Stomach (tissue), 8 donors: ENCODE measurements at regions not wholly inside any gene's neighbourhood (a gene's known extent, or its start where the extent isn't known, plus 50 kb on each side); places are given as distances from the start of the nearest gene placed in this dataset.

Experiments used
- DNase-seq, 2 donors: peaks; one replicate each; pipeline versions ENCODE4 v3.0.0 to v3.0.0-alpha.2; 2013 to 2019
- H3K27ac ChIP-seq, 5 donors: fragments of 200-600 bp in 4 of 5; sonication (generic) in 4 of 5; one replicate each; pipeline ENCODE4 v1.5.1; 2013 to 2019; ENCODE audit warnings: mild to moderate bottlenecking in 1 of 5, moderate library complexity in 1 of 5
- H3K27me3 ChIP-seq, 3 donors: fragments of 200-600 bp; sonication (generic); one replicate each; pipeline ENCODE4 v1.5.1; 2017 to 2019; ENCODE audit warnings: mixed run types in 1 of 3
- H3K36me3 ChIP-seq, 4 donors: fragments of 200-600 bp; sonication (generic); 1 replicate in 3 of 4; 2 replicates in 1 of 4; pipeline ENCODE4 v1.5.1; 2016 to 2019
- H3K4me1 ChIP-seq, 4 donors: fragments of 200-600 bp; sonication (generic); one replicate each; pipeline ENCODE4 v1.5.1; 2016 to 2019
- H3K4me3 ChIP-seq, 4 donors: fragments of 200-600 bp; sonication (generic) in 3 of 4; one replicate each; pipeline ENCODE4 v1.5.1; 2016 to 2019; ENCODE audit warnings: mild to moderate bottlenecking in 1 of 4
- H3K9me3 ChIP-seq, 4 donors: fragments of 200-600 bp; sonication (generic); one replicate each; pipeline ENCODE4 v1.5.1; 2016 to 2019
- EP300 ChIP-seq: sonication (generic); formaldehyde crosslinking; IDR thresholded peaks from one replicate; pipeline ENCODE4 v1.6.1; 2017; ENCODE audit warnings: antibody characterized with exemption
- POLR2A ChIP-seq, 4 donors: fragments of 450-650 bp; IDR thresholded peaks; one replicate each; pipeline ENCODE4 v1.6.1; 2016; ENCODE audit warnings: antibody characterized with exemption in 4 of 4, control low read depth in 2 of 4, mild to moderate bottlenecking in 1 of 4, moderate library complexity in 1 of 4
- POLR2AphosphoS5 ChIP-seq, 3 donors: sonication (generic); formaldehyde crosslinking; IDR thresholded peaks; one replicate each; pipeline ENCODE4 v1.6.1; 2016; ENCODE audit warnings: antibody characterized with exemption in 3 of 3
- WGBS, 5 donors: extraction: QIAGEN DNeasy Blood & Tissue Kit in 3 of 5; methylation state at CpG; one replicate each; pipeline versions ENCODE4 v1.1.5 to v1.1.7; 2013 to 2018; 5-methylcytosine and 5-hydroxymethylcytosine counted together
- intact Hi-C: fragments of 100-400 bp; cut with DNase I; formaldehyde crosslinking; loops from one replicate; pipeline ENCODE4 v1.15.1; 2023; ENCODE audit warnings: low total_unique reads
- TF ChIP-seq, protein P1 (sequence below), 7 experiments: fragments of 450-650 bp in 4 of 7; fragments of 200-600 bp in 3 of 7; sonication (generic) in 3 of 7; IDR thresholded peaks; one replicate each; pipeline ENCODE4 v1.5.1; 2016 to 2019; ENCODE audit warnings: antibody characterized with exemption in 7 of 7, control low read depth in 2 of 7, mild to moderate bottlenecking in 1 of 7
- donor health status: healthy with polysubstance abuse.
- donor health status: Bipolar disorder and iron deficiency.
- donor health status: healthy.

DNA sequence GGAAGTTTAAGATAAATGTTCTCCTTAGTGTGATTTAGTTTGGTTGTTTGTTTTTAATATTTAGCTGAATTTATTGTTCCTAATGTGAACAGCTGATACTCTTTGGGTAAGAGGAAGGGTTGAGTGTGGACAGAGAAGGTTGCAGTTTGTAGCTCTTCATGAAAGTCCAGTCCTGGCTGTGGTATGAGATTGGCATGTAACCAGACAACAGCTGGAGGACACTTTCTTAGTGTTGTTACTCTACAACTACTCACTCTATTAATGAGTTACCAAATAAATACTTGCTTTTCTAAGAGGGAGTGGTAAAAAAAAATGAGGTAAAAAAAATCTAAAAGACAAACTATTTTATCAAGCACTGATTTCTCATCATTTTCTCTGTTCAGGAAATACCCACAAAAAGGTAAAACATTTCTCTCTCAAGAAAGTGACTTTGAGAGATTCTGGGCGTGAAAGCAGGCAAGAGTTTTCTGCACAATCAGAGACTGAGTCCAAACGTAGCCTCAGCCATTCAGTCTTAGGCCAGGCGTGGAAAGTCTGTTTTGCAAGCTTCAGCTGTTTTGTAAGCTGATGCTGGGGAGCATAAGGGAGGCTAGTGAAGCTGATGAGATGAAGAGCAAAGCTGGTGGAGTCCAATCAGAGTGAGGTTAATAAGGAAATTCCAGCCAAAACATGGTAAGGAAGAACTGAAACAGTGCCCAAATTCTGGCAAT is 138.5 kb upstream of the ARPP21 start:
- no peak for DNase-seq
- H3K4me3 ChIP-seq = no peak overlapping the region
- TF ChIP-seq EP300 (no peak), POLR2A (IDR thresholded peaks at IDR 0.05) (no peak)
- TF ChIP-seq, protein P1, sequence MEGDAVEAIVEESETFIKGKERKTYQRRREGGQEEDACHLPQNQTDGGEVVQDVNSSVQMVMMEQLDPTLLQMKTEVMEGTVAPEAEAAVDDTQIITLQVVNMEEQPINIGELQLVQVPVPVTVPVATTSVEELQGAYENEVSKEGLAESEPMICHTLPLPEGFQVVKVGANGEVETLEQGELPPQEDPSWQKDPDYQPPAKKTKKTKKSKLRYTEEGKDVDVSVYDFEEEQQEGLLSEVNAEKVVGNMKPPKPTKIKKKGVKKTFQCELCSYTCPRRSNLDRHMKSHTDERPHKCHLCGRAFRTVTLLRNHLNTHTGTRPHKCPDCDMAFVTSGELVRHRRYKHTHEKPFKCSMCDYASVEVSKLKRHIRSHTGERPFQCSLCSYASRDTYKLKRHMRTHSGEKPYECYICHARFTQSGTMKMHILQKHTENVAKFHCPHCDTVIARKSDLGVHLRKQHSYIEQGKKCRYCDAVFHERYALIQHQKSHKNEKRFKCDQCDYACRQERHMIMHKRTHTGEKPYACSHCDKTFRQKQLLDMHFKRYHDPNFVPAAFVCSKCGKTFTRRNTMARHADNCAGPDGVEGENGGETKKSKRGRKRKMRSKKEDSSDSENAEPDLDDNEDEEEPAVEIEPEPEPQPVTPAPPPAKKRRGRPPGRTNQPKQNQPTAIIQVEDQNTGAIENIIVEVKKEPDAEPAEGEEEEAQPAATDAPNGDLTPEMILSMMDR (IDR thresholded peaks at IDR 0.05) = no peak
- 48 to 59% (median 53%) methylated on average over 3 of the region's 3 CpGs for WGBS, 5 donors
- H3K4me1 ChIP-seq = no peaks in the 10 kb centered on the region
- no peak overlapping the region for H3K27ac ChIP-seq
- no peaks in the 10 kb centered on the region for H3K9me3 ChIP-seq
- H3K36me3 ChIP-seq = no peaks in the 10 kb centered on the region
- H3K27me3 ChIP-seq = no peaks in the 10 kb centered on the region
- intact Hi-C loops = no loop called here

DNA sequence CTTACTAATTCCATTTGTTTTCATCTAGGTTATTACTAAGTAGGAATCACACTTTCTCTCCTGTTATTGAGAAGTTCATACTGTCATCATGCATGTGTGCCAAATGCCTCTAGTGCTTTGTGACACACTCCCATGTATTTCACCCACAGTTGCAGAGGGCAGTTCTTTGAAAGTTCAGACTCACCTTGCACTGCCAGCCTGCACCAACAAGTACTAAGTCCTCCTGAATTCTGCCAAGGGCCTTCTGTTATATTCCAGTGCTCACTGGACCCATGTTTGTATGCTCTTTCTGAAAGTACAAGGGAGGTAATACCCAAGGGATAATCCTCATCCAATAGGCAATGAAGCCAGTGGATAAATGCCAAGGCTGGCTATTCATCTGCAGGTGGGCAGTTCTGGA is 136.6 kb upstream of the ARPP21 start:
- Histone ChIP-seq H3K4me3 (no peak overlapping the region), H3K27ac (no peak overlapping the region)
- intact Hi-C loops = no loop called here

DNA sequence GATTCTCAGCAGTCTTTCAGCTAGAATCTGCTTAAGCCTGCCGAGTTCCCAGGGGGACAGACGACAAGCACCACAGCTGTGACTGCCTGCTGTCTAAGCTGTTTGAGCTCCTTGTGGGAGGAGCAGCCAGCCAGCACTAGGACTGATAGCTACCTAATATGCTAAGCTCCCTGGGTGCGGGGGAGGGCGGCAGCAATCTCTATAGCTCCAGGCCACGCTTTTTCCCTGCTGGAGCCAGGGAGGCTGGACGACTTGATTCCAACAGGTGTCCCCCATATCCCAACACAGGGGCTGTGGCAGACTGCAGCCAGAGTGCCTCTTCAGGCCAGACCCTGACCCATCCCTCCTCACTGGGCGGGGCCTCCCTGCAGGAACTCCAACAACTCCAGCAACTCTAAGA is 134.1 kb upstream of the ARPP21 start:
- no peaks in the 10 kb centered on the region for H3K36me3 ChIP-seq
- H3K27ac ChIP-seq = no peak overlapping the region
- H3K27me3 ChIP-seq = no peaks in the 10 kb centered on the region
- no peak overlapping the region for H3K4me3 ChIP-seq
- peak; percentile 26 to 51 for DNase-seq
- H3K4me1 ChIP-seq = no peaks in the 10 kb centered on the region
- no peaks in the 10 kb centered on the region for H3K9me3 ChIP-seq
- 20 to 33% (median 25%) methylated on average over 6 to 7 of the region's 7 CpGs for WGBS, 5 donors
- no peak for TF ChIP-seq EP300
- TF ChIP-seq POLR2A (IDR thresholded peaks at IDR 0.05) = no peak
- TF ChIP-seq POLR2AphosphoS5 (IDR thresholded peaks at IDR 0.05) = no peak
- intact Hi-C loops = no loop called here

More for the DNA sequence above, 136.6 kb upstream of the ARPP21 start:
- no peaks in the 10 kb centered on the region for H3K4me1 ChIP-seq
- no peaks in the 10 kb centered on the region for H3K27me3 ChIP-seq
- H3K9me3 ChIP-seq = no peaks in the 10 kb centered on the region
- no peaks in the 10 kb centered on the region for H3K36me3 ChIP-seq
- no peak for DNase-seq
- TF ChIP-seq POLR2A (IDR thresholded peaks at IDR 0.05) (no peak), POLR2AphosphoS5 (IDR thresholded peaks at IDR 0.05) (no peak), EP300 (no peak)
- TF ChIP-seq, protein P1 (IDR thresholded peaks at IDR 0.05) = no peak

GRCh38 chr3:35505772-35506171 is 133.6 kb upstream of the ARPP21 start:
- H3K27ac ChIP-seq = no peak overlapping the region
- 87 to 97% (median 93%) methylated on average over 3 of the region's 3 CpGs for WGBS, 5 donors
- intact Hi-C loops = no loop called here
- no peak overlapping the region for H3K4me3 ChIP-seq
- no peaks in the 10 kb centered on the region for H3K27me3 ChIP-seq
- no peaks in the 10 kb centered on the region for H3K4me1 ChIP-seq
- no peak for TF ChIP-seq POLR2AphosphoS5 (IDR thresholded peaks at IDR 0.05)
- TF ChIP-seq POLR2A (IDR thresholded peaks at IDR 0.05) = no peak
- TF ChIP-seq, protein P1 (IDR thresholded peaks at IDR 0.05) = no peak
- no peak for TF ChIP-seq EP300
- H3K36me3 ChIP-seq = no peaks in the 10 kb centered on the region
- no peak for DNase-seq
- H3K9me3 ChIP-seq = no peaks in the 10 kb centered on the region

DNA sequence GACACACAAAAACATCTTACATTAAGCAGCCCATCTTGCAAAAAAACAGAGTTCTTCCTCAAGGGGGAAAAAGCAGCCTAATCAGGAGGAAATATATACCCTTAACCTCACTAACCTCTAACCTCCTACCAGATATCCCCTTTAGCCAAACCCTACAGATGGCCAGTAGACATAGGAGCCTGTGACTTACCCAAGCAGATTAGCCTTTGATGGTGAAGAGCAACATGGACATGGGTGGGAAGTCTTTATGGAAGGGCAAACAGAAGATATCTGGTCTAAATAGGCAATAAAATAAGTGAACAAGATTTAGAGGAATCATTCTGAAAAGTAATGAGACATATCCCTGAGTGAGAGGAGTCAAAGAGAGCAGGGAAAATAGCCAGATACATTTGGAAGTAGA is 119.4 kb upstream of the ARPP21 start:
- DNase-seq = no peak
- H3K36me3 ChIP-seq = no peaks in the 10 kb centered on the region
- intact Hi-C loops = no loop called here
- H3K27me3 ChIP-seq = no peaks in the 10 kb centered on the region
- H3K4me1 ChIP-seq = peaks cover 0 to 4% (median 0%) of the 10 kb centered on the region in 4 donors
- no peak overlapping the region for H3K27ac ChIP-seq
- H3K4me3 ChIP-seq = no peak overlapping the region
- no peaks in the 10 kb centered on the region for H3K9me3 ChIP-seq
- TF ChIP-seq POLR2A (IDR thresholded peaks at IDR 0.05) = no peak
- TF ChIP-seq, protein P1 (IDR thresholded peaks at IDR 0.05) = no peak
- no peak for TF ChIP-seq EP300
- no peak for TF ChIP-seq POLR2AphosphoS5 (IDR thresholded peaks at IDR 0.05)
